ENCODE measurements at regions not wholly inside any gene's neighbourhood (a gene's known extent, or its start where the extent isn't known, plus 50 kb on each side); places are given as distances from the start of the nearest gene placed in this dataset.
"Not testable (repeated sequence)": the region's sequence is repeated elsewhere in the genome, so short reads cannot be mapped to it uniquely, and the experiment has no call there.

DNA sequence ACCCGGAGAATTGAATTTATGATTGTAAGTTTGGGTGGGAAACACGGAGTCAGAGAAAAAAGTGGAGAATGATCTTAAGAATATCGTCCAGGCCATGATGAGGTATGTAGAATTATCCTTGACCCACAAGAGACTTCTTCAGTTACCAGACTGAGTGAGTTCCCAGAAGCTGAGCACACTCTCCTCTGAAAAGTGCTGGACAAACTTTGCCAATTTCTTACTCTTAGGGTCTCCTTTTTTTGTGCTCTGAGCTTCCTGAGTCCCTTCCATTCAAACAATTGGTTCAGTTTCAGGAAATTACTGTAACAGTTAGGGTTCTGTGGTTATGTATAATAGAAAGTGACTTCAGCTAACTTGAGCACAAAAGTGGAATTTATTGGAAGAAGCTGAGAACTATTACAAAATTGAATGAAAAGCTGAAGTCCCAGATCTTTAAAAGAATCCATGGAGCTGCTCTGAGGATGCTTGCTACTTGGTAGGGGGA, 50.6 kb upstream of the EHBP1 start:
- DNase-seq (ENCODE audit: low spot score) = no peak

DNA sequence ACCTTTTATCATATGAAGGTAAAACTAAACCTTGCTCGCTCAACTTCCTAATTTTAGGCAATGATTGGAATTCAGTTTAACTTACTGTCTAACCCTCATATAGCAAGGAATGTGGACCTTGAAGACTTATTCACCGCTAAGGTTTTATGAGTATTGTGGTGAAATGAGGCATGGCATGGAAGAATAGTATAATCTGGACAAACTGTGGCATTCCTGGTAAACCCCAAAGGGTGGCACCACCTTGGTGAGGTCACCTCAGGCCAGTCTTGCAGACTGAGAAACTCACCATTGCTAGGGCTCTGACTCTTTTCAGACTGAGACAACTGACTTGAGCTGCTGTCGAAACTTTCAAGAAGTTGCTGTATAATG, 51.1 kb upstream of the EHBP1 start:
- no peak for DNase-seq (ENCODE audit: low spot score)

DNA sequence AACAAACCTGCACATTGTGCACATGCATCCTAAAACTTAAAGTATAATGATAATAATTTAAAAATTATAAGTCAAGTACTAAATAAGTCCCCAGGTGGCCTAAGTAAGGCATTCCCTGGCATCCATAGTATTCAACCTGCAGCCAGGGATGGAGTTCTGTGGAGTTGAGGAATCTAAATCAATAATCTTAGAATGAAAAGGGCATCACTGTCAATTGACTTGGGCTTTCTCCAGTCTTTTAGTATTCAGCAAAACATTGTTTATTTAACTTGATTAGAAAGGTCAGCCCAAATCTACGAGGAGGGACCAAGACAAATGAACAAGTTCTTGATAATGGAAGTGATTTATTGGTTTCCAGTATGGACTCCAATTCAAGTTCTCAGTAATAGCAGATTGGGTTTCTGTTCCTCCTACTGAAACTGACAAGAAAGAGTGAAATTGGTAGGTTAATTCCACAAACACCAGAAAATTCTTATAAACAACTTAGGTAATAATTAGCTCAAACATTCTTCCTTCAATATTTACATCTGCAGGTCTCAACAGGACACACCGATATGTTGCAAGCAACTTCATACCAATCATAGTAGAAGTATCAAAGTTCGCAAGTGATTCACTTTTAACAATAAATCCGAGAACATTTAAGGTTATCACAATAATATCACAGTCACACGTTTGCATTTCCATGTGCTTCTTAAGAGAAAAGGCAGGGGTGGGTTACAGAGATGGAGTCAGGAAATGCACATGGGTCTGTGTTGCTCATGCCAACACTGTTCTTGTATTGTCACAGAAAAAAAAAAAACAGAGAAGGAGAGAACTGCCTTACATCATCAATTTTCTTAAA, 51.7 kb upstream of the EHBP1 start:
- no peak for DNase-seq (ENCODE audit: low spot score)

DNA sequence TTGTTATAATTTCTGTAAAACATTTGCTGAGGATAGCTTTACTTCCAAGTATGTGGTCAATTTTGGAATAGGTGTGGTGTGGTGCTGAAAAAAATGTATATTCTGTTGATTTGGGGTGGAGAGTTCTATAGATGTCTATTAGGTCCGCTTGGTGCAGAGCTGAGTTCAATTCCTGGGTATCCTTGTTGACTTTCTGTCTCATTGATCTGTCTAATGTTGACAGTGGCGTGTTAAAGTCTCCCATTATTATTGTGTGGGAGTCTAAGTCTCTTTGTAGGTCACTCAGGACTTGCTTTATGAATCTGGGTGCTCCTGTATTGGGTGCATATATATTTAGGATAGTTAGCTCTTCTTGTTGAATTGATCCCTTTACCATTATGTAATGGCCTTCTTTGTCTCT, 56.4 kb upstream of the EHBP1 start:
- not testable (repeated sequence) for DNase-seq (ENCODE audit: low spot score)

- DNase-seq (ENCODE audit: low spot score) = no peak
Measured at GRCh38 chr2:62643100-62643471, 62.4 kb upstream of the EHBP1 start.

- DNase-seq (ENCODE audit: low spot score) = no peak
Measured at GRCh38 chr2:62642429-62643099, 62.9 kb upstream of the EHBP1 start.

- DNase-seq (ENCODE audit: low spot score) = no peak
Measured at GRCh38 chr2:62641936-62642335, 63.6 kb upstream of the EHBP1 start.

DNA sequence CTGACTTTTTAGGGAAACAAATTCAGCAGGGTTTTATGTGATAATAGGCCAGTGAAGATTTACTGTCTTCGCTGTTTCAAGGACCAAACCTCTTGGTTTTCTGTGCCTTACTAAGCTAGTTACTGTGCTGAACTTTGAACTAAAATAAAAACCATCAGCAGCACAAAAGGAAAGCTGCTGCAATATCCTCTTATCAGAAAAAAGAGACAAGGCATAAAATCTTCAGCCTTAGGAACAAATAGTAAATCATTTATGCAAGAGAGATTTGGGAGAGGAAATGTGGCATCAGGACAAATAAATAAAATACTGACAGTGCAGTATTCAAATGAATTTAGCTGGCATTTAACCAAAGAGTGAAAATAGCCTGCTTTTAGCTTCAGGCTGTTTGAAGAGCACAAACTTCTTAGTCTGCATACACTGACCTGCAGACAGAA, 64.1 kb upstream of the EHBP1 start:
- no peak for DNase-seq (ENCODE audit: low spot score)

DNA sequence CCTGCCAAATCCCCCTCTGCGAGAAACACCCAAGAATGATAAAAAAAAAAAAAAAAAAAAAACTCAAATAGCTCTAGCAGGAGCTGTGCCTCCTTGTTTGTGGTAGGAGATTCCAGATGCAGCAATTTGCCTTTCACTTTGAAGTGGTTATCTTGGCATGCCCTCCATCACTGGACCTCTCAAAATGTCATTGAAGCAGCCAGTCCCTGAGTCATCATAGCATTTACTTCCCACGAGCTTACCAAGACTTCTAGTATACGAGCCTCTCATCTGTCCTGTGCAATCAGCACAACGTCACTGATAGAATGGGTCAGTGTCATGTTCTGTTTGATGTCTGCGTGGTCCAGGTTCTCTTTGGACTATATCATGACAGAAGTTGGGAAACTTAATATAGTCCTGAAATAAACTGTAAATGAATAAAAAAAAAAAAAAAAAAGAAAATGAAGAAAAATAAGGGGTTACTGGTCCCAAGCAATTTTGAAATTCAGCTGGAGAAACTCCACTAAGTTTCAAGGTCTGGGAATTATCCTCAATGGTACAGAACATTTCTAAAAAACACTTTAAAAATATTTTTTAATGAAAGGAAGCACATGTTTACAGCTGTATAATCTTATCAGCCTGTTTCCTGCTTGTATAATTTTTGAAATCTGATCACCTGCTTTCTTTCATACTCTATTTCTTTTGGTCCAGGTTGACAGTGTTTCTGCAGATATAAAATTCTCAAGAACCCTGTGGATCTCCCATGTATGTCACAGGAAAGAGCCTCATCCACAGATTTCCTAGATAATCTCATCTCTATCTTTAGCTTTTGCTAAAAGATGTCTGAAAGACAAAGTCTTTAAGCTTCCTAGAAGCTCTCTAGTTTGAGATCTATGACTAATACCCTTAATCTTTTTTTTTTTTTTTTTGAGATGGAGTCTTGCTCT, 74.1 kb upstream of the EHBP1 start:
- DNase-seq (ENCODE audit: low spot score) = no peak

DNA sequence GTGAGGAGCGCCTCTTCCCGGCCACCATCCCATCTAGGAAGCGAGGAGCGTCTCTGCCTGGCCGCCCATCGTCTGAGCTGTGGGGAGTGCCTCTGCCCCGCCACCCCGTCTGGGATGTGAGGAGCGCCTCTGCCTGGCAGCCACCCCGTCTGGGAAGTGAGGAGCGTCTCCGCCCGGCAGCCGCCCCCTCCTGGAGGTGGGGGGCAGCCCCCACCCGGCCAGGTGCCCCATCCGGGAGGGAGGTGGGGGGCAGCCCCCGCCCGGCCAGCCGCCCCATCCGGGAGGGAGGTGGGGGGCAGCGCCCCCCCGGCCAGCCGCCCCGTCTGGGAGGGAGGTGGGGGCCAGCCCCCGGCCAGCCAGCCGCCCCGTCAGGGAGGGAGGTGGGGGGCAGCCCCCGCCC, 75.3 kb upstream of the EHBP1 start:
- not testable (repeated sequence) for DNase-seq (ENCODE audit: low spot score)

- DNase-seq (ENCODE audit: low spot score) = not testable (repeated sequence)
Measured at GRCh38 chr2:62629310-62629709, 76.2 kb upstream of the EHBP1 start.

DNA sequence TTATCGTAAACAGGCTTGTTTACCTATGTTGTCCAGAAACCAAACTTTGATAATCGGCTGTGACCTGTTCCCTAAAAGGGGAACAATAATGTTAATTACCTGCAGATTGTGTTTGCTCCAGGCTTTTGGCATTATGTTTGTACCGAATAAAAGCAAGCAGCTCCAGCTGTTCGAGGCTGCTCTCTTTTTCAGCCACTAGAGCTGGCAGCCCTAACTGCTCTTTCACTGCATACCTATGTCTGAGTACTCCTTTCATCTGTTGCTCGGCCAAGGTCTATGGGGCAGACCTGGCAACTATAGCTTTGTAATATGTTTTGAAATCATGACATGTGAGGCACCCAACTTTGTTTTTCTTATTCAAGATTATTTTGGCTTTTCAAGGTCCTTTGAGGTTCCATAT, 77.8 kb upstream of the EHBP1 start:
- DNase-seq (ENCODE audit: low spot score) = no peak

GRCh38 chr2:62624855-62625254, 80.7 kb upstream of the EHBP1 start:
- no peak for DNase-seq (ENCODE audit: low spot score)

GRCh38 chr2:62616486-62616885, 89.0 kb upstream of the EHBP1 start:
- DNase-seq (ENCODE audit: low spot score) = not testable (repeated sequence)

DNA sequence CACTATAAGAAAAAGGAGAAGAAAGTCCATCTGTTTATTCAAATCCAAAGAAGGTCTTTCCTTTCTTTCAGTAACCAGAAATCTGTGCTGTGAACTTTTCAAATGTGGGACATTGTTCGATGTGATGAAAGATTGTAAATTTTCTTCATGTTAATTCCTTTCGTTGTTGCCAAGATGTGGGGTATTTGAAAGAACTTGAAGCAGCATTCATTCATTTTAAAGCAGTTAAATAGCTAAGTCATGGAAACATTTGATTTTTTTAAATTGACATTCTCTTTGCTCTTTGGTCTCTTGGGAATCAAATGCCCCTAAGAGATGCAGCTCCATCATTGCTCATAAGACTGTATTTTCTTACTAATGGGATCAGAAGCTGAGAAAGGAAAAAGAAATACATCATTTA, 93.7 kb upstream of the EHBP1 start:
- no peak for DNase-seq (ENCODE audit: low spot score)

DNA sequence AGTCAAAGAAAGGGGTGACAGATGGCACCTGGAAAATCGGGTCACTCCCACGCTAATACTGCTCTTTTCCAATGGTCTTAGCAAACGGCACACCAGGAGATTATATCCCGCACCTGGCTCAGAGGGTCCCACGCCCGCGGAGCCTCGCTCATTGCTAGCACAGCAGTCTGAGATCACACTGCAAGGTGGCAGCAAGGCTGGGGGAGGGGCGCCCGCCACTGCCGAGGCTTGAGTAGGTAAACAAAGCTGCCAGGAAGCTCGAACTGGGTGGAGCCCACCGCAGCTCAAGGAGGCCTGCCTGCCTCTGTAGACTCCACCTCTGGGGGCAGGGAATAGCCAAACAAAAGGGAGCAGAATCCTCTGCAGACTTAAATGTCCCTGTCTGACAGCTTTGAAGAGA, 99.5 kb upstream of the TMEM17 start:
- not testable (repeated sequence) for DNase-seq (ENCODE audit: low spot score)

DNA sequence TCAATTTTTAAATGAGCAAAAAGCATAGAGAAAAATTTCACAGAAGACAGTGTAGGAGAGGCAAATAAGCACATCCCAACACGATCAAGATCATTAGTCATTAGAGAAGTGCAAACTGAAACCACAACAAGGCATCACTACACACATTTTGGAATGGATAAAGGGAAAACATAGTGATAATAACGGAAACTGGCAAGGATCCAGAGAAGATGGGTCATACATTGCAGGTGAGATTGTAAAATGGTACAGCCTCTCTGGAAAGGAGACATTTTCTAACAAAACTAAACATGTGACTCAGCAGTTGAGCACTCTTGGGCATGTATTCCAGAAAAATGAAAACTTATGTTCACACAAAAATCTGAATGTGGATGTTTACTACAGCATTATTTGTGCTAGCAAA, 98.3 kb upstream of the TMEM17 start:
- no peak for DNase-seq (ENCODE audit: low spot score)

DNA sequence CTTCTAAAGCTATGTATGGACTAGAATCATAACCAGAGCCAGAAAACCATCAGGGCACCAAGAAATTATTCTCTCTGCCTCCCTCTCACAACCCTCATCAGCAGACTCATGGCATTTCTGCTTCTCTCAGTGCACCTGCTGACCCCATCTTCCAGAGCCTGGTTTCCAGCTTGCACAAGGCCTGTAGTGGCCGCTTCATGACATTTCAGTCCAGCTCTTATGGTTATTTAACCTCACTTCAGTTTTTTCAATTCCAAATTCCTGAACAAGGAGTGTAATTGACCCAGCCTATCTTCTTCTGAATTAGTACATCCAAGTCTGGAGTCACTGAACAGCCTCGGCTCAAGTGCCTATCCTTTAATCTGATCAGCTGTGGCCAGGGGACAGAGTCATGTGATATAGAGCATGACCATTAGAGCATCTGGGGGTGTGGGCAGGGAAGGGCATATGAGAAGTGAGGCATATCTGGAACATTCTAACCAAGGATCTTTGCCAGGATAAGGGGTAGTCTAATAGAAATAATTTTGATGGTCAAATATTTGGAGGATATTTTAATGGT, 97.2 kb upstream of the TMEM17 start:
- no peak for DNase-seq (ENCODE audit: low spot score)

DNA sequence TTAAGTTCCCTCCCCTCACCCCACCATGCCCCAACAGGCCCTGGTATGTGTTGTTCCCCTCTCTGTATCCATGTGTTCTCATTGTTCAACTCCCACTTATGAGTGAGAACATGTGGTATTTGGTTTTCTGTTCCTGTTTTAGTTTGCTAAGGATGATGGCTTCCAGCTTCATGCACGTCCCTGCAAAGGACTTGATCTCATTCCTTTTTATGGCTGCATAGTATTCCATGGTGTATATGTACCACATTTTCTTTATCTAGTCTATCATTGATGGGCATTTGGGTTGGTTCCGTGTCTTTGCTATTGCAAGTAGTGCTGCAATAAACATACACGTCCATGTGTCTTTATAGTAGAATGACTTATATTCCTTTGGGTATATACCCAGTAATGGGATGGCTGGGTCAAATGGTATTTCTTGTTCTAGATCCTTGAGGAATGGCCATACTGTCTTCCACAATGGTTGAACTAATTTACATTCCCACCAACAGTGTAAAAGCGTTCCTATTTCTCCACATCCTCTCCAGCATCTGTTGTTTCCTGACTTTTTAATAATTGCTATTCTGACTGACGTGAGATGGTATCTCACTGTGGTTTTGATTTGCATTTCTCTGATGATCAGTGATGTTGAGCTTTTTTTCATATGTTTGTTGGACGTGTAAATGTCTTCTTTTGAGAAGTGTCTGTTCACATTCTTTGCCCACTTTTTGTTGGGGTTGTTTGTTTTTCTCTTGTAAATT, 93.8 kb upstream of the TMEM17 start:
- not testable (repeated sequence) for DNase-seq (ENCODE audit: low spot score)

GRCh38 chr2:62597323-62597722, 91.3 kb upstream of the TMEM17 start:
- DNase-seq (ENCODE audit: low spot score) = peak; percentile 54
